Thoracic aorta (tissue), 2 donors: ENCODE measurements at regions not wholly inside any gene's neighbourhood (a gene's known extent, or its start where the extent isn't known, plus 50 kb on each side); places are given as distances from the start of the nearest gene placed in this dataset.

Experiments used
- ATAC-seq: fragments of 150-250 bp; one replicate; pipeline ENCODE4 v1.8.0; 2017; ENCODE audit warnings: low read depth; ENCODE audit not compliant: insufficient number of reproducible peaks, low FRiP score
- DNase-seq: peaks from one replicate; pipeline ENCODE4 v3.0.0-alpha.2; 2020; ENCODE audit warnings: low spot score
- H3K27ac ChIP-seq, 2 donors: fragments of 200-600 bp; sonication (generic); 1 replicate in 1 of 2; 2 replicates in 1 of 2; pipeline ENCODE4 v1.5.1; 2016; ENCODE audit warnings: mild to moderate bottlenecking in 2 of 2, moderate library complexity in 2 of 2
- H3K27me3 ChIP-seq: fragments of 200-600 bp; sonication (generic); replicated peaks from 2 replicates; pipeline ENCODE4 v1.6.0; 2016; ENCODE audit warnings: mild to moderate bottlenecking; ENCODE audit not compliant: insufficient read depth
- H3K36me3 ChIP-seq: fragments of 200-600 bp; sonication (generic); one replicate; pipeline ENCODE4 v1.5.1; 2016
- H3K4me1 ChIP-seq, 2 donors: fragments of 200-600 bp; sonication (generic); 1 replicate in 1 of 2; 2 replicates in 1 of 2; pipeline versions ENCODE4 v1.5.1 to v1.6.0; 2016; ENCODE audit warnings: low read depth in 2 of 2, mild to moderate bottlenecking in 1 of 2; ENCODE audit not compliant: control insufficient read depth in 1 of 2
- H3K4me3 ChIP-seq: fragments of 200-600 bp; sonication (generic); 2 replicates; pipeline ENCODE4 v1.5.1; 2016; ENCODE audit warnings: mild to moderate bottlenecking
- H3K9me3 ChIP-seq: fragments of 200-600 bp; sonication (generic); 2 replicates; pipeline ENCODE4 v1.5.1; 2016
- TF ChIP-seq, protein P1 (sequence below): fragments of 200-600 bp; sonication (generic); IDR thresholded peaks from one replicate; pipeline ENCODE4 v1.5.1; 2019; ENCODE audit warnings: antibody characterized with exemption

DNA sequence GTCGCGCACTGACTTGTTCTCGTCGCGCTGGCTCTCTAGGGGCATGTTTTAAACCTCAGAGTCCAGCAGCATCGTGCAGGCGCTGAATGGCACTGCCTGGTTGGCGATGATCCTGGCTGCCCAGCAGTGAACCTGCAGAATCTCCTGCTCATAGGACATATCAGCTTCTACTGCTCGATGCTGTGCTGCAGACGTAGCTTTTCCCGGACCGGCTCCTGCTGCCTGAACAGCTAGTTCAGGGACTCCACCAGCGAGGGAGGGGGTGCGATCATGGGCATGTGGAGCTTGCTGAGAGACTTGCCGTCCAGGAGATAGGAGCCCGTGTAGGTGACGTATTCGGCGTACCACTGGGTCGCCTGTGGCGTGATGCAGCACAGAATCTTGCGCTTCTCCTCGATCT, 890.0 kb upstream of the LRRTM1 start:
- DNase-seq (no peak), ATAC-seq (no peak)
- H3K36me3 ChIP-seq: no peaks in the 10 kb centered on the region
- TF ChIP-seq, protein P1, sequence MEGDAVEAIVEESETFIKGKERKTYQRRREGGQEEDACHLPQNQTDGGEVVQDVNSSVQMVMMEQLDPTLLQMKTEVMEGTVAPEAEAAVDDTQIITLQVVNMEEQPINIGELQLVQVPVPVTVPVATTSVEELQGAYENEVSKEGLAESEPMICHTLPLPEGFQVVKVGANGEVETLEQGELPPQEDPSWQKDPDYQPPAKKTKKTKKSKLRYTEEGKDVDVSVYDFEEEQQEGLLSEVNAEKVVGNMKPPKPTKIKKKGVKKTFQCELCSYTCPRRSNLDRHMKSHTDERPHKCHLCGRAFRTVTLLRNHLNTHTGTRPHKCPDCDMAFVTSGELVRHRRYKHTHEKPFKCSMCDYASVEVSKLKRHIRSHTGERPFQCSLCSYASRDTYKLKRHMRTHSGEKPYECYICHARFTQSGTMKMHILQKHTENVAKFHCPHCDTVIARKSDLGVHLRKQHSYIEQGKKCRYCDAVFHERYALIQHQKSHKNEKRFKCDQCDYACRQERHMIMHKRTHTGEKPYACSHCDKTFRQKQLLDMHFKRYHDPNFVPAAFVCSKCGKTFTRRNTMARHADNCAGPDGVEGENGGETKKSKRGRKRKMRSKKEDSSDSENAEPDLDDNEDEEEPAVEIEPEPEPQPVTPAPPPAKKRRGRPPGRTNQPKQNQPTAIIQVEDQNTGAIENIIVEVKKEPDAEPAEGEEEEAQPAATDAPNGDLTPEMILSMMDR: no peak
- H3K27ac ChIP-seq: no peak overlapping the region
- no peaks in the 10 kb centered on the region for H3K4me1 ChIP-seq
- no peaks in the 10 kb centered on the region for H3K9me3 ChIP-seq
- H3K4me3 ChIP-seq: no peak overlapping the region
- H3K27me3 ChIP-seq: no peaks in the 10 kb centered on the region

GRCh38 chr2:81194176-81194575, 889.6 kb upstream of the LRRTM1 start:
- no peak overlapping the region for H3K4me3 ChIP-seq
- DNase-seq (no peak), ATAC-seq (no peak)
- H3K27ac ChIP-seq: no peak overlapping the region
- H3K36me3 ChIP-seq: no peaks in the 10 kb centered on the region
- H3K4me1 ChIP-seq: no peaks in the 10 kb centered on the region
- H3K9me3 ChIP-seq: no peaks in the 10 kb centered on the region
- TF ChIP-seq, protein P1: no peak
- H3K27me3 ChIP-seq: no peaks in the 10 kb centered on the region

DNA sequence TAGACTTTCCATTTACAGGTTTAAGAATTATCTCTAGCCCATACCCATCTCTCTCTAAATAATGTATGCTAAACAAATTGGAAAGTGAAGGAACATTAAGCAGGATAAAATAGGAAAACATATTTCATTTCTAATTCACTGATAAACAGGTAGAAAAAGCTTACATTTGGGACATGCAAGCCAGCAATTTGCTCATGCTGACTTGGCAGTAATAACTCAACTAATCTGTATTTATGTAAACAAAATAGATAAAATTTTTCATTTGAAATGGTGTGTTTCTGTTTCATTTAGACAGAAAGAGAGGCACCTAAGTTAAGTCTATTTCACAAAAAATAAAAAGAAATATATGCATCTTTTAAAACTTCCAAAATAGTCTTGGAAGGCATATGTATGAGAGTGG, 877.3 kb upstream of the LRRTM1 start:
- no peaks in the 10 kb centered on the region for H3K9me3 ChIP-seq
- H3K27ac ChIP-seq: no peak overlapping the region
- H3K4me1 ChIP-seq: no peaks in the 10 kb centered on the region
- H3K36me3 ChIP-seq: no peaks in the 10 kb centered on the region
- TF ChIP-seq, protein P1: no peak
- no peaks in the 10 kb centered on the region for H3K27me3 ChIP-seq
- DNase-seq (no peak), ATAC-seq (no peak)
- no peak overlapping the region for H3K4me3 ChIP-seq

DNA sequence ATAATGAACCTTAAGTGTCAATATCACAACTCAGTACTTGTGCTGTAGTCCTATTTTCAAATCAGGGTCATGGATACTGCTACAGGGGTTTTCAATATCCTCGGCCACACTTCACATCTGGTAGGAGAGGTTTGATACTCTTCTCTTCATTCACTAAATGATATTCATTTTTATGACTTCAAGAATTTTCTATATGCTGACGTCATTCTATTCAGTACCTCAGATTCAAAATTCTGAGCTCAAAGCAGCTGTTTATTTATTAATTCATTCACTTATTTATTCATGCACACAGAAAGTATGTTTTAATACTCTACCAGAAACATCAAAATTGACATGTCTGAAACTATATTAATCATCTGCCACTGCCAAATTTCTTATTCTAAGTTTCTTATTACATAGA, 866.9 kb upstream of the LRRTM1 start:
- H3K36me3 ChIP-seq: no peaks in the 10 kb centered on the region
- H3K4me3 ChIP-seq: no peak overlapping the region
- ATAC-seq: no peak
- no peaks in the 10 kb centered on the region for H3K4me1 ChIP-seq
- no peak for DNase-seq
- no peaks in the 10 kb centered on the region for H3K9me3 ChIP-seq
- H3K27me3 ChIP-seq: no peaks in the 10 kb centered on the region
- no peak overlapping the region for H3K27ac ChIP-seq
- TF ChIP-seq, protein P1: no peak

DNA sequence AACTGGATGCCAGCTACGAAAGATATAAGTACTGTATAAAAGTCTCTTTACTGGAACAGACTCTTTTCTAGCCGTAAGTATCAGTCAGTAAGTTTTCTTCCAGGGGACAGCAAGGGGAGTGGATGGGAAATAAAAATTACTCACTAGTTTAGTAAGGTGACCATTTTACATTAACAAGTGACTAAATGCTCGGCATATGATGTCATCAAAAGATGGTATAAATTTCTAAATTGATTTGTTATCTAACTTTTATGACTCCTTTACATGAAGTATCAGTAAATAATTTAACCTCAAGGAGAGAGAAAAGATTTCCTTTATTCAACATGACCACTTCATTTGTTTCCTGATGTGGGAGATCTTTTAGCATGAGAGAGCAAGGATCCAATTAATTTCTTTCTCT, 859.0 kb upstream of the LRRTM1 start:
- Histone ChIP-seq H3K27me3 (no peaks in the 10 kb centered on the region), H3K4me1 (no peaks in the 10 kb centered on the region), H3K9me3 (no peaks in the 10 kb centered on the region), H3K36me3 (no peaks in the 10 kb centered on the region), H3K4me3 (no peak overlapping the region), H3K27ac (no peak overlapping the region)
- ATAC-seq (no peak), DNase-seq (no peak)
- TF ChIP-seq, protein P1: no peak
